Activated CD4-positive, alpha-beta T cell treated with anti-CD3 and anti-CD28 coated beads, Interleukin-2, amount 10 ng/mL, durations not matched to agents 24 days and 14 days (primary cell): ENCODE measurements at regions not wholly inside any gene's neighbourhood (a gene's known extent, or its start where the extent isn't known, plus 50 kb on each side); places are given as distances from the start of the nearest gene placed in this dataset.
"Not testable (repeated sequence)": the region's sequence is repeated elsewhere in the genome, so short reads cannot be mapped to it uniquely, and the experiment has no call there.

Experiments used
- DNase-seq: peaks from one replicate; pipeline ENCODE4 v3.0.0; 2022
- H3K27ac Mint-ChIP-seq: one replicate; pipeline ENCODE4 v1.8.0; 2022; ENCODE audit warnings: mild to moderate bottlenecking, mixed read lengths
- H3K27me3 Mint-ChIP-seq: one replicate; pipeline ENCODE4 v1.8.0; 2022; ENCODE audit warnings: mixed read lengths
- H3K36me3 Mint-ChIP-seq: one replicate; pipeline ENCODE4 v1.8.0; 2022; ENCODE audit warnings: low read depth, mild to moderate bottlenecking, mixed read lengths
- H3K4me1 Mint-ChIP-seq: one replicate; pipeline ENCODE4 v1.8.0; 2021; ENCODE audit warnings: mixed read lengths
- H3K4me3 Mint-ChIP-seq: one replicate; pipeline ENCODE4 v1.8.0; 2022; ENCODE audit warnings: mild to moderate bottlenecking, moderate library complexity, mixed read lengths
- H3K9me3 Mint-ChIP-seq: one replicate; pipeline ENCODE4 v1.8.0; 2021; ENCODE audit warnings: mixed read lengths
- intact Hi-C: fragments of 100-400 bp; cut with micrococcal nuclease; formaldehyde crosslinking; loops from one replicate; pipeline ENCODE4 v1.15.1; 2023

DNA sequence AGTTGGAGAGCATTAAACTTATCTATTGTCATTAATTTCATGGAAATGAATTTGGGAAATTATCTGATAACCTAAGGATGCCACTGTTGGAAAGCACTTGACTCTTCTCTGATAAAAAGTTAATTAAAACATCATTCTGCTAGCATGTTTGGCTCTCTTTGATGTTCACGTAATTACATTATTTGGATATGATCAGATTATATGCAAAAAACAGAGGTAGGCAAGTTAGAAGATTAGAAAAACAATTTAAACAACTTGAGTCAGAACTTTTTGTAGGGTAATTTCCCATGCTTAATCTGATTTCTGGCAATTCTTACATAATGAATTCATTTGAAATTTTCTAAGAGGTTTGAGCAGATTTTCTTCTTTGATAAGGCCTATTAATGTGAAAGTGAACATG, 882.9 kb downstream of the TRAM1L1 start:
- H3K9me3 Mint-ChIP-seq, result no peaks in the 10 kb centered on the region
- intact Hi-C loops, result no loop called here
- H3K27ac Mint-ChIP-seq, result no peak overlapping the region
- H3K4me1 Mint-ChIP-seq, result no peaks in the 10 kb centered on the region
- H3K4me3 Mint-ChIP-seq, result no peak overlapping the region
- no peaks in the 10 kb centered on the region for H3K36me3 Mint-ChIP-seq
- no peak for DNase-seq
- no peaks in the 10 kb centered on the region for H3K27me3 Mint-ChIP-seq

DNA sequence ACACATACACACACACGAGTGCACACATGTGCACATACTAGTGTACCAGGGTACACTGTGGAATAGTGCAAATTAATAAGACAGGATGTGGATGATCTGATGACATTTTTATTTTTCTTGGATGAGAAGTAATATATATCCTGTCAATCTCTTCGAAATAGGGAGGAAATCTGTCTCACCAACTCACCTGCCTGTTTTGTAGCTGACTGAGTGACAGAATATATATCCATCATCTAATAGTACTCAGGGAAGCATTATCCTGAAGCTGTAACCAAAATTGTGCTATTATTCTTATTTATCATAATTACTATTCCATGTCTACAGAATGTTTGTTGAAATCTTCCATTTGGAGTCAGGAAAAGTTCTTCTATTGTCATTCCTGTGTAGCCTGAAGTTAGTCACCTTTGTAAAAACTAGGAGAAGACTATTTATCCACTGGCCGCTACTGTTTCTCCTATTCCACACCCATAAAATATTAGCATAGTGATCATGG, 888.0 kb downstream of the TRAM1L1 start:
- no peaks in the 10 kb centered on the region for H3K4me1 Mint-ChIP-seq
- no peaks in the 10 kb centered on the region for H3K36me3 Mint-ChIP-seq
- no peak overlapping the region for H3K4me3 Mint-ChIP-seq
- no peak for DNase-seq
- H3K9me3 Mint-ChIP-seq, result no peaks in the 10 kb centered on the region
- no peak overlapping the region for H3K27ac Mint-ChIP-seq
- no peaks in the 10 kb centered on the region for H3K27me3 Mint-ChIP-seq
- intact Hi-C loops, result no loop called here

DNA sequence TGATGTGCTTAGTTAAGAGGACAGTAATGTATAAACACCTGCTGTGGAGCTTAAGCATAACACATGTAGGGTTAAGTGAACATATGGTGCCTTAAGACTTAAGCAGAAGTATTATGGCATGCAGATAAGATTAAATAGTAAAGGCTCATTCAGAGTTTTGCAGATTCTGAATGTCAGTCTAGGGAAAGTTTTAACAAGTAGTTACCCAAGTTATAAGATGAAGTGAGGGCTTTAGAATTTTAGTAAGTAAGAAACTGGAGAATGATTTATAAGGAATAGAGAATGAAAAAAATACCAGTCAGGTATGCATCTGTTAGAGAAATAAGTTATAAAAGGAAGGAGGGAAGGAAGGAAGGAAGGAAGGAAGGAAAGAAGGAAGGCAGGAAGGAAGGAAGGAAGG, 902.1 kb downstream of the TRAM1L1 start:
- H3K27me3 Mint-ChIP-seq, result no peaks in the 10 kb centered on the region
- no peak overlapping the region for H3K4me3 Mint-ChIP-seq
- no peaks in the 10 kb centered on the region for H3K4me1 Mint-ChIP-seq
- H3K9me3 Mint-ChIP-seq, result no peaks in the 10 kb centered on the region
- H3K36me3 Mint-ChIP-seq, result no peaks in the 10 kb centered on the region
- intact Hi-C loops, result no loop called here
- DNase-seq, result no peak
- H3K27ac Mint-ChIP-seq, result no peak overlapping the region

DNA sequence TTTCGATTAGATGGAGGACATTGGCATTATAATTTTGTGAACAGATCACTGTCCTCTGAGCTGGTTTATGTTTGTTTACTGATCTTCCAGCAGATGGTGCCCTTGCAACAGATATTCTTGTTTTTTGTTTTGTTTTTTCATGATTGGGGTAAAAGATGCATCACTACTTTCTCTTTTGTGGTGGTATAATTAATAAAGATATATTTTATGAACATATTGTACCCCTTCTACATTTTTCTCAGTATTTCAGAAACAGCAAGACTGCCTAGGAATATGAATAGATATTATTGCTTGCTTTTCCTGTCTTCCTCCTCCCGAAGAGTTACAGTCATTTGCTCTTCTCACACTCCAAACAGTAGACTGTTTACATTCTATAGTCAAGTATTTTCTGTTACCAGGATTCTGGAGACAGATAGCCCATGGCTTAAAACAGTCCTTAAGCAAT, 905.2 kb downstream of the TRAM1L1 start:
- no peaks in the 10 kb centered on the region for H3K27me3 Mint-ChIP-seq
- H3K36me3 Mint-ChIP-seq, result no peaks in the 10 kb centered on the region
- no peaks in the 10 kb centered on the region for H3K9me3 Mint-ChIP-seq
- no peak overlapping the region for H3K27ac Mint-ChIP-seq
- intact Hi-C loops, result no loop called here
- DNase-seq, result no peak
- H3K4me3 Mint-ChIP-seq, result no peak overlapping the region
- no peaks in the 10 kb centered on the region for H3K4me1 Mint-ChIP-seq

GRCh38 chr4:116151371-116151770, 934.0 kb downstream of the TRAM1L1 start:
- H3K4me3 Mint-ChIP-seq, DNase-seq, H3K9me3 Mint-ChIP-seq, intact Hi-C loops, H3K27ac Mint-ChIP-seq, H3K27me3 Mint-ChIP-seq, H3K36me3 Mint-ChIP-seq, H3K4me1 Mint-ChIP-seq: not testable (repeated sequence)

DNA sequence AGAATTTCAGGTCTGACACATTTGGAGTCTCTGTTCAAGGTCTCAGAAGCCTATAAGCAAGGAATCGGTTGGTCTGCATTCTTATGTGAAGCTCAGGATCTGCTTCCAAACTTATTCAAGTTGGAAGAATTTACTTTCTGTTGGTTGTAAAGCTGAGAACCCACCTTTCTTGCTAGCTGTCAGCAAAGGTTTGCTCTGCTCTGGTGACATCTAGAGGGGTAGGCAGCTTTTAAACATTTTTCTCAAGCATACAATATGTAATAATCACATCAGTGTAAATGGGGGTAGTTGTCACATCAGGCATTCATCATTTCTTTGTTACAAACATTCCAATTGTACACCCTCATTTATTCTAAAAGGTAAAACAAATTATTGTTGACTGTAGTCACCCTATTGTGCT, 935.2 kb downstream of the TRAM1L1 start:
- H3K4me3 Mint-ChIP-seq, result no peak overlapping the region
- H3K36me3 Mint-ChIP-seq, result no peaks in the 10 kb centered on the region
- DNase-seq, result no peak
- H3K27ac Mint-ChIP-seq, result no peak overlapping the region
- H3K4me1 Mint-ChIP-seq, result no peaks in the 10 kb centered on the region
- intact Hi-C loops, result no loop called here
- H3K27me3 Mint-ChIP-seq, result no peaks in the 10 kb centered on the region
- no peaks in the 10 kb centered on the region for H3K9me3 Mint-ChIP-seq

DNA sequence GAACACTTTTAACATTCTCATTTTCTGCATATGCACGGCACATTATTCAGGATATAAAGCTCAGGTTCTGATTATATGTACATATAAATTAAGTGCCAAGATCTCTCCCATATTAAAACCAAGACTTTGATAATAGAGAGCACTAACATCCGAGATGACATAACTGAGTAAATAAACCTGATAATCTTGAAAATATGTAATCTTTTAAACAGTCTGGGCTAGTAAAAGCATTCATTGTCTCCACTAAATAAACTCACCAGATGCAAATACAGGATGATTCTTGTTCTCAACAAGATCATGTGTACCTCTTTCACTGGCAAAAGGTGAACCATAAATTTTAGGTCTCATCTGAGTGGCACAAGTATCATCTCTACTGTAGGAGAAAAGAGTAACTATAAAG, 942.2 kb downstream of the TRAM1L1 start:
- no peak overlapping the region for H3K4me3 Mint-ChIP-seq
- no peaks in the 10 kb centered on the region for H3K27me3 Mint-ChIP-seq
- H3K27ac Mint-ChIP-seq, result no peak overlapping the region

DNA sequence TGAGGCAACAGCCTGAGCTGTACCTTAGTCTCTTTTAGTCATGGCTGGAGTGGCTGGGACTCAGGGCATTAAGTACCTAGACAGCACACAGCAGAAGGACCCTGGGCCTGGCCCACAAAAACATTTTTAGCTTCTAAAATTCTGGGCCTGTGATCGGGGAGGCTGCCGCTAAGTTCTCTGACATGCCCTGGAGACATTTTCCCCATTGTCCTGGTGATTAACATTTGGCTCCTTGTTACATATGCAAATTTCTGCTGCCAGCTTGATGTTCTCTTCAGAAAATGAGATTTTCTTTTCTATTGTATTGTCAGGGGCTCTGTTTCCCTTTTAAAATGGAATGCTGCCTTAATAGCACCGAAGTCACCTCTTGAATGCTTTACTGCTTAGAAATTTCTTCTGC, 952.4 kb downstream of the TRAM1L1 start:
- H3K9me3 Mint-ChIP-seq, result no peaks in the 10 kb centered on the region
- no peak overlapping the region for H3K27ac Mint-ChIP-seq
- H3K27me3 Mint-ChIP-seq, result no peaks in the 10 kb centered on the region
- DNase-seq, result no peak
- no peaks in the 10 kb centered on the region for H3K36me3 Mint-ChIP-seq
- intact Hi-C loops, result no loop called here
- H3K4me3 Mint-ChIP-seq, result no peak overlapping the region
- no peaks in the 10 kb centered on the region for H3K4me1 Mint-ChIP-seq

More for the DNA sequence above, 942.2 kb downstream of the TRAM1L1 start:
- intact Hi-C loops, result no loop called here
- Mint-ChIP-seq H3K9me3 (no peaks in the 10 kb centered on the region), H3K4me1 (no peaks in the 10 kb centered on the region), H3K36me3 (no peaks in the 10 kb centered on the region)
- no peak for DNase-seq

GRCh38 chr4:116126794-116127193, 958.6 kb downstream of the TRAM1L1 start:
- intact Hi-C loops, result no loop called here
- H3K27ac Mint-ChIP-seq, result no peak overlapping the region
- DNase-seq, result no peak
- H3K36me3 Mint-ChIP-seq, result no peaks in the 10 kb centered on the region
- H3K9me3 Mint-ChIP-seq, result no peaks in the 10 kb centered on the region
- no peaks in the 10 kb centered on the region for H3K27me3 Mint-ChIP-seq
- H3K4me1 Mint-ChIP-seq, result no peaks in the 10 kb centered on the region
- no peak overlapping the region for H3K4me3 Mint-ChIP-seq

DNA sequence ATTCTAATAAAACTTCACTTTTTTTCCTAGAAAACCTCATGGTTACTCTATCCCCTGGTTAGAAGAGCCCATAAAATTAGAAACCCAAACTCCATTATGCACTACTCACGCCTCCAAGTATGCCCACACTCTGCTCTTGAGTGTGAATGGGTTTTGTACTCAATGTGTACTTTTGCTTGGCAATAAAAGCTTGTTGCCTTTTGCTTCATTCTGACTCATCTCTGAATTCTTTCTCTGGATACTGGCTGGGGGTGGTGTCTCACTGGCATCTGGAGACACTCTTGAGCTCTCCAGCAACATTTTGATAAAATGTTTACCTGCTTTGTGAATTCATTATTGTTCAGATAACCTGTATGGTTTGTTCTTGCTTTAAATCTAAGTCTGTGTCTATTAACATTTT, 963.3 kb downstream of the TRAM1L1 start:
- intact Hi-C loops, result no loop called here
- no peaks in the 10 kb centered on the region for H3K27me3 Mint-ChIP-seq
- no peaks in the 10 kb centered on the region for H3K9me3 Mint-ChIP-seq
- H3K4me1 Mint-ChIP-seq, result no peaks in the 10 kb centered on the region
- no peak overlapping the region for H3K27ac Mint-ChIP-seq
- no peak overlapping the region for H3K4me3 Mint-ChIP-seq
- DNase-seq, result no peak
- H3K36me3 Mint-ChIP-seq, result no peaks in the 10 kb centered on the region

- DNase-seq, result no peak
- Mint-ChIP-seq H3K36me3 (no peaks in the 10 kb centered on the region), H3K4me1 (no peaks in the 10 kb centered on the region), H3K4me3 (no peak overlapping the region), H3K9me3 (no peaks in the 10 kb centered on the region), H3K27me3 (no peaks in the 10 kb centered on the region), H3K27ac (no peak overlapping the region)
- intact Hi-C loops, result no loop called here
Observed at GRCh38 chr4:116118221-116118620, 967.2 kb downstream of the TRAM1L1 start.

GRCh38 chr4:116112861-116113260, 972.5 kb downstream of the TRAM1L1 start:
- H3K4me3 Mint-ChIP-seq, intact Hi-C loops, H3K27ac Mint-ChIP-seq, DNase-seq, H3K9me3 Mint-ChIP-seq, H3K4me1 Mint-ChIP-seq, H3K36me3 Mint-ChIP-seq, H3K27me3 Mint-ChIP-seq: not testable (repeated sequence)

DNA sequence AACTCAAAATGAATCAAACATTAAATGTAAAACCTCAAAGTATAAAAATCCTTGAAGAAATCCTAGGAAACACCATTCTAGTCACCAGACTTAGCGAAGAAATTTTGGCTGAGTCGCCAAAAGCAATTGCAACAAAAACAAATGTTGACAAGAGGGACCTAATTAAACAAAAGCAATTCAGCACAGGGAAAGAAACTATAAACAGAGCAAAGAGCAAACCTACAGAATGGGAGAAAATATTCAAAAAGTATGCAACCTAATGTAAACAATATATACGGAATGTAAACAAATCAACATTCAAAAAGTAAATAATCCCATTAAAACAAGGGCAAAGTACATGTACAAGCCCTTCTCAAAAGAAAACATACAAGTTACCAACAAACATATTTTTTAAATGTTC, 974.7 kb downstream of the TRAM1L1 start:
- H3K9me3 Mint-ChIP-seq, result no peaks in the 10 kb centered on the region

GRCh38 chr4:116108606-116109005, 976.8 kb downstream of the TRAM1L1 start:
- no peak overlapping the region for H3K27ac Mint-ChIP-seq
- no peaks in the 10 kb centered on the region for H3K36me3 Mint-ChIP-seq
- H3K27me3 Mint-ChIP-seq, result no peaks in the 10 kb centered on the region
- H3K4me3 Mint-ChIP-seq, result no peak overlapping the region
- H3K4me1 Mint-ChIP-seq, result no peaks in the 10 kb centered on the region
- no peak for DNase-seq
- intact Hi-C loops, result no loop called here
- no peaks in the 10 kb centered on the region for H3K9me3 Mint-ChIP-seq

More for the DNA sequence above, 974.7 kb downstream of the TRAM1L1 start:
- no peak overlapping the region for H3K4me3 Mint-ChIP-seq
- intact Hi-C loops, result no loop called here
- no peak for DNase-seq
- no peak overlapping the region for H3K27ac Mint-ChIP-seq
- H3K36me3 Mint-ChIP-seq, result no peaks in the 10 kb centered on the region
- H3K4me1 Mint-ChIP-seq, result no peaks in the 10 kb centered on the region
- H3K27me3 Mint-ChIP-seq, result no peaks in the 10 kb centered on the region

GRCh38 chr4:116101321-116101720, 984.1 kb downstream of the TRAM1L1 start:
- H3K27me3 Mint-ChIP-seq, result no peaks in the 10 kb centered on the region
- H3K36me3 Mint-ChIP-seq, result no peaks in the 10 kb centered on the region
- no peak for DNase-seq
- intact Hi-C loops, result no loop called here
- H3K9me3 Mint-ChIP-seq, result peaks cover 3% of the 10 kb centered on the region
- no peak overlapping the region for H3K4me3 Mint-ChIP-seq
- no peak overlapping the region for H3K27ac Mint-ChIP-seq
- no peaks in the 10 kb centered on the region for H3K4me1 Mint-ChIP-seq
